Left hindlimb (tissue), 1 donor: ENCODE measurements at regions not wholly inside any gene's neighbourhood (a gene's known extent, or its start where the extent isn't known, plus 50 kb on each side); places are given as distances from the start of the nearest gene placed in this dataset.
"Not testable (repeated sequence)": the region's sequence is repeated elsewhere in the genome, so short reads cannot be mapped to it uniquely, and the experiment has no call there.

Experiments used
- DNase-seq: peaks from one replicate; pipeline ENCODE4 v3.0.0-alpha.2; 2018

DNA sequence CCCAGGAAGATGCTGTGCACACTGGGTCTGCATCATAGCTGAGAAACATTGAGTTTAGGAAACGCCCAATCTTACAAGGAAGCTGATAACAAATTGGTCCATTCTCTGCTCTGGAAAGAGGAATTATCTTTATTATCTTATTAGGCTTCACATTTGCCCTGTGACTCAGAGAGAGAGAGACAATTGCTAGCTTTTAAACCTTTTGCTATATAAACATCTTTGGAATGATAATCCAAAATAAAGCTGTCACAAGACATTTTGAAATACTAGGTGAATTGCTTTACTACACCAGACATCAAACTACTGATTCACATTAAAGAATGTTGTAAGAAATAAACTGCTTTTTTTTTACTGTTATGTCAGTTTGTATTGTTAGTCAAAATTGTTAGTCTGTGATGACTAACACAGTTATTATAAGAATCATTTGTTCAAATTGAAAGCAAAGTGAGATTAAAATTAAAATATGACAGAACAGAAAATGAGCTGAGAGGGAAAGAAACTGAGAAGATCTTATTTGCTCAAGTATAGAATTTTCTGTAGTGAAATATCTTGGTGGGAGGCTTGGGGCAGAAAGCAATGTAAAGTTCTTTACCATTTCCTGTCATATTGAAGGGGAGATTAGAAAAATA, 765.4 kb upstream of the PCDH10 start:
- DNase-seq, result no peak

DNA sequence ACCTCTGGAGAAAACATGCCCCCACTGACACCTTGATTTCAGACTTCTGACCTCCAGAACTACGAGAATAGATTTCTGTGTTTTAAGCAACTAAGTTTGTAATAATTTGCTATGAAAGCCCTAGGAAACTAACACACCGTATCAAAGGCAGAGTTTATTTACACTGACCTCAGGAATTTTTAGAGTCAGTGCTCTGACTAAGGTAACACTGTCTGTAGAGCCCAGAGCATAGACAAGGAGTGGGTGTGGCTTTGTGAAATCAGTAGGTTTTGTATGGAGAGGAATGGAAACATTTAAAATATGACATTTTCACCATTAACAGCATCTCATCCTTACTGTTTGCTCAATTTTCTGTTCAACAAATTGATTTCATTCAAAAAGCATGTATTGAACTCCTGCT, 764.4 kb upstream of the PCDH10 start:
- no peak for DNase-seq

DNA sequence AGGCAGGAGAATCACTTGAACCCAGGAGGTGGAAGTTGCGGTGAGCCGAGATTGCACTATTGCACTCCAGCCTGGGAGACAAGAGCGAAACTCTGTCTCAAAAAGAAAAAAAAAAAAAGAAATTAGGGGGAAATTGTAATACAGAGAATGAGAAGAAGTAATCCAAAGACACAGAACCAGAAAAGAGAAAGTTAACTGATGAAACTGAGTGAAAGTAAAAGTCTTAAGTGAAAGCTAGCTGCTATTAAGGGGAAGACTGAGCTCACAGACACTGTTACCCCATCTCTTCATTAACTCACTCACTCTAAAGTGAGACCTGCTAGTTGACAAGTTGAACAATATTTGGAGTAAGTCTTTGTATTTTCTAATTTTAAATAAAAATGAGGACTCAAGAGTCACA, 763.0 kb upstream of the PCDH10 start:
- DNase-seq, result no peak

DNA sequence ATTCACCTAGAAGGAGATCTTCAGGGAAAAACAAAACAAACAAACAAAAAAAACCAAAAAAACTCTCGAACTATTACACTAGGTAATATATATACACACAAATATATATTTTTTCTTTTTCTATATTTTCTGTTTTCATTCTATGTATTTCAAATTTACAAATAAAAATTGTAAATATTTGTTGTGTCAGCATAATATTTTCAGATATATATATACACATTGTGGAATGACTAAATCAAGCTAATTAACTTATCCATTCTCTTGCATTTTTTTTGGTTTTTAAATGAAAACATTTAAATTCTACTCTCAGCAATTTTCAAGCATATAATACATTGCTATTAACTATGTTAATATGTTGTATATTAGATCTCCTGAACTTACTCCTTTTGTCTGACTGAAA, 762.0 kb upstream of the PCDH10 start:
- no peak for DNase-seq

DNA sequence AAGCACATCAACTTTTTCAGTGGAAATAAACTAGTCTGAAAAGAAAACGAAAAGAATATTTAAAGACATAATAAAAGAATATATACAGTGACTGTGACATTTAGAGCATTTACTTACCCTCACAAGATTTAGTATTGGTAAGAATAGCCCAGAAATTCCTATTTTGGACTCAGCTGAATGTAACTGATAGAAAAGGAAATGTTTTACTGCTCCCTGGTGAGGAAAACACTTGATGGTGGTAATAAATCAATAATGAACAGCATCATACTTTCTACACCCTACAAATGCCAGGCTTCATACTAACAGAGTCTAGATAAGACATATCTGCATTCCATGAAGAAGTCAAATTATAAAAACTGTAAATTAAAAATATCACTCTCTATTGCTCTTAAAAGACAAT, 753.5 kb upstream of the PCDH10 start:
- DNase-seq, result no peak

DNA sequence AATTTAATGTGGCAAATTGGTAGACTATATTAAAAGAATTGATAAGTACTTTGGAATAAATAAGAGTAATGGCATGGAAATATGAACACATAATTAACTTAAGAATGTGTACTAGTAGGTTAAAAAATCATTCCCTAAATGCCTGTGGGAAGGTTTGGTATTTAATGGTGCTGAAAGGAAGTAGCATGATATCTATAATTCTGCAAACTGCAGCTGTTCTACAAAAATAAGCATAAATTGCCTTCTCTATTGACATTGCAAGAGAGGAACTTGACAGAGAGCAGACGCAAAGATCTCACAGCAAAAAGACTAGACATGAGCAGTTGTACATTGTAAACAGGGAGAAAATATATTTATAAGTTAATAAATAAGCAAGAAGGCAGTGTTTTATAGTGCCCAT, 752.5 kb upstream of the PCDH10 start:
- DNase-seq, result no peak

DNA sequence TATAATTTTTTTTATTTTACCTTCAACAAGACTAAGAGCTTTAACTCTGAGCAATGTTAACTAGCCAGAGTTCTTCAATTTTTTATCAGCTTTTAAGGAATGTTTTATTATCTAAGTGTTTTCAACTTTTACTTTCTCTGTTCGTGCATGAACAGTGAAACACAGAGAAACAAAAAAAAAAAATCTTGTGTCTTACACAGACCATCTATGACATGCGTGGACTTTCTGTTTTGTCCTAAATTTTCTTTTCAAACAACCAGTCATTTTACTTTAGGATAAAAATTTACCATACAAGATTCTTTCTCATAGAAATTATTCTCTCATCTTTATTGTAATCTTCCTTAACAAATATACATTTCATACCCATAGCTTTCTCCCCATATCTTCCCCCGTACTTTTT, 731.9 kb upstream of the PCDH10 start:
- DNase-seq, result no peak

DNA sequence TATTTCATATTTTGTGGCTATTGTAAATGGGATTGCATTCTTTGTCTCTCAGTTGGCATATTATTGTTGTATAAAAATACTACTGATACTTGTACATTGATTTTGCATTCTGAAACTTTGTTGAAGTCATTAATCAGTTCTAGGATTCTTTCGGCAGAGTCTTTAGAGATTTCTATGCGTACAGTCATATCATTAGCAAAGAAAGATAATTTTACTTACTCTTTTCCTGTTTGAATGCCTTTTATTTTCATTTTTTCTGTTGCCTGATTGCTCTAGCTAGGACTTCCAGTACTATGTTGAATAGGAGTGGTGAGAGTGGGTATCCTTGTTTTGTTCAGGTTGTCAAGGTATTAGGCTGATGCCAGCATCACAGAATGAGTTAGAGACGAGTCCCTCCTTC, 722.0 kb upstream of the PCDH10 start:
- no peak for DNase-seq

DNA sequence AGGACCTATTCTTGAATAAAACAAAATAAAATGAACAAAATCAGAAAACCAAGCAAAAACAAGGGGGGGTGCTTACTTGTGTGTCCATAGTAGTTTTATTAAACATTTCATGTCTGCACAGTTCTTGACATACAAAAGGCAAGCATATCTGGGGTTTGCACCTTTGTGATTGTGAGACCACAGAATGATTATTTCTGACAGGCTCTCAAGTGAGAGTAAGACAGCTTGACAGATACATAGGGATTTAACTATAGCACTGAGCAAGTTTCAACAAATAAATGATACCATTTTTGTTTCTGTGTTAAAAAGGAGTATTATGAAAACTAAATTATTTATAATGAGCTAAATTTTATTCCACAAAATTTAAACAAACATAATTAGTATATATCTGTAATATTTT, 712.0 kb upstream of the PCDH10 start:
- DNase-seq, result no peak

DNA sequence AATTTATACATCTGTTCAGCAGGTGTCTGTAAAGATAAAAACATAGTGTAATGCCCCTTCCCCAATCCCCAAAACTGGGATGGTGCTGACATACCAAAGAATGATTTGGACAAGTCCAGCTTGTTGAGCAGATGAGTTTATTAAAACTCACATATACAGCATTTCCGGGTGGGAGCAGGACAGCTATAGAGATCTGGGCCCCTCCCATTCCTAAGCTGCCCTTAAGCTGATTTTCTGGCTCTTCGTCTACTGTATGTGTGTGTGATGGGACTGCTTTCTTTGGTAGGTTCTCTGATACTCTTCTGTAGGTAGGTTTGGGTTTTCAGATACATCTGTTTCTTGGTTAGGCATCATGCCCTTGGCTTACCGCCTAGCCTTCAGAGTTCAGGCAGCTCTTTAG, 703.7 kb upstream of the PCDH10 start:
- DNase-seq, result no peak

DNA sequence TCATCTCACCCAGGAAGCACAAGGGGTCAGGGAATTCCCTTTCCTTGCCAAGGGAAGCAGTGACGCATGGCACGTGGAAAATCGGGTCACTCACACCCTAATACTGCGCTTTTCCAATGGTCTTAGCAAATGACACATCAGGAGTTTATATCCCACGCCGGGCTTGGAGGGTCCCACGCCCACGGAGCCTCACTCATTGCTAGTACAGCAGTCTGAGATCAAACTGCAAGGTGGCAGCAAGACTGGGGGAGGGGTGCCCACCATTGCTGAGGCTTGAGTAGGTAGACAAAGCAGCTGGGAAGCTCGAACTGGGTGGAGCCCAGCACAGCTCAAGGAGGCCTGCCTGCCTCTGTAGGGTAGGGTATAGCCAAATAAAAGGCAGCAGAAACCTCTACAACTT, 691.1 kb upstream of the PCDH10 start:
- not testable (repeated sequence) for DNase-seq

DNA sequence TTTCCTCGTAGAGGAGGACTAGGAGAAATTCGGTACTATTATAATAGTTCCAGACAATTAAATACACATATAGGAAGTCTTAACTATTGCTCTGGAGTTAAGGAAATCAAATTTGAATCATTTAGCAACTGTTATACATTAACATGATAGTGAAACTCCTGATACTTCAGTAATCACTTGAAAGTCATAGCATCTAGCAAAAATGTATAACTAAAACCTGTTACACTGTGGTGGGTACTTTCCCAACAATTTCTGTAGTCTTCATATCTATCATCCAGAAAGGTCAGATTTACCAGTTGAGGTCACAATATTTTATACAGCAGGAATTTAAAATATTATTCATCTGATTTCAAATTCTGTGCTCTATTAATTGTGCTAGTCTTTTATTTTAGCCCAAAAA, 669.6 kb upstream of the PCDH10 start:
- no peak for DNase-seq

DNA sequence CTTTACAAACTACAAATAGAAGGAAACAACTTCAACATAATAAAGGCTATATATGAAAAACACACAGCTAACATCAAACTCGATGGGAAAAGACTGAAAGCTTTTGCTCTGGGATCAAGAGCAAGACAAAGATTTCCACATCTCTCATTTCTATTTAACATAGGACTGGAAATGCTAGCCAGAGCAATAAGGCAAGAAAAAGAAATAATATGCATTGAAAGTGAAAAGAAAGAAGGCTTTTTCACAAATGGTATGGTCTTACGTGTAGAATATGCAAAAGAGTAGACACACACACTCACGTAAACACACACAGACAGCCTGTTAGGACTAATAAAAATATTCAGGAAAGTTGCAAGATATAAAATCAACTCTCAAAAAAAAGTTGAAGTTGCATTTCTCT, 660.5 kb upstream of the PCDH10 start:
- no peak for DNase-seq

DNA sequence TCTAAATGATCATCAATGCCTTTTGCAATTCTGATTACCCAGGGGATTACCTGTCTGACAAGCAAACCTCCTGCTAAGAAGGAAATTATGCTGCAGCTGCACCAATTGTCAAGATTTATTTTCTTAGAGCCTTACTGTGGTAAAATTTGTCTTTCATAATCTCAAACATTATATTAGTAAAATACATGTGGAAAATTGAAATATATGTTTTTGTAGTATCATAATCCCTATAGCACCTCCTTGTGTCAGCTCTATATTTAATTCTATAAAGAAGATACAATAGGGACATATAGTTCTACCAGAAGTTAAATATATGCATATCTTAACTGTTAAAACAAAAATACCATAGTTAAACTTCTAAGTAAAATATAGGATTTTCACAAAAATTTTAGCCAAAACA, 655.6 kb upstream of the PCDH10 start:
- DNase-seq, result no peak

DNA sequence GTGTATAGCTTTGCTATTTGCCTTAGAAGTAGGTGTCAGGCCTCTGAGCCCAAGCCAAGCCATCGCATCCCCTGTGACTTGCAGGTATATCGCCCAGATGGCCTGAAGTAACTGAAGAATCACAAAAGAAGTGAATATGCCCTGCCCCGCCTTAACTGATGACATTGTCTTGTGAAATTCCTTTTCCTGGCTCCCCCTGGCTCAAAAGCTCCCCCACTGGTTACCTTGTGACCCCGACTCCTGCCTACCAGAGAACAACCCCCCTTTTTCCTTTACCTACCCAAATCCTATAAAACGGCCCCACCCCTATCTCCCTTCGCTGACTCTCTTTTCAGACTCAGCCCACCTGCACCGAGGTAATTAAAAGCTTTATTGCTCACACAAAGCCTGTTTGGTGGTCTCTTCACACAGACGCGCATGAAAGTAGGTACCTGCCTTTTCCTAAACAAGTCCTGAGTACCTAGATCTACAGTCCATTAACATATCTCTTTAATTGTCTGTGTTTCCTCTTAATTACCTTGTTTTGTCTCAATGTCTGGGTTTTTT, 653.8 kb upstream of the PCDH10 start:
- DNase-seq, result not testable (repeated sequence)

DNA sequence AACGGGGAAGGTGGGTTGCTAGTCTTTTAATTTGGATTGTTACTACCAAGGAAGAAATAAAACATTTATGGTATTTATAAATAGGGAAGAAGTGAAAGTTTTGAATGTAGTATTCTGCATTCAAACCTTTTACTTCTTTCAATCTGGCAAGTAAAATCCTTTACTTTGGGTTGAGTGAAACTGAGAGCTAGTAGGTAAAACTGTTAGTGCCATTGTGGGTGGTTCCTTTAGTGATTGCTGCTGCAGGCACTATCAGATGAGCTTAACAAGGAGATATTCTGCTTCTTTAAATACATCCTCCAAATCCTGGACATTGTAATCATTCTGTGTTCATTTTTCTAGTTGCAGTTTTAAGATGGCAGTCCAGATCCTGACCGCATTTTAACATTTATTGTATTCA, 650.9 kb upstream of the PCDH10 start:
- DNase-seq, result no peak

DNA sequence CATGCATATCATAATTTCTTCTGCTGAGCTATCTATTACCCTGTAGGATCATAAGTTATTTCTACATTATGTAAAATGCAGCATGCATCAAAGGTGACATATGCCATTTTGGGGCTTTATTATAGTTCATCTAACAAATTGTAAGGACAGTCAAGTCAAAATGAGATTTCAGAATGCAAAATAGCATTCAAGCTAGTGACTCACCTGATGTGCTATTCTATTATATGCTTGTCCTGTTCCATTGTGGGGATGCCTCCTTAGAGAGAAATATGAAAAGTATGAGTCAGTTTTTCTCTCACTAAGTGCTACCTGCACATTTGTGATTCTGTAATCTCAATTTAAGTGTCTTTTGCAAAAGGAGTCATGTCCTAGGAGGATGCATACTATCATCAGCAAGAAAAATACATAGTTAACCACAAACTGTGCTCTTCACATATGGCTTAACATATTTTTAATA, 647.0 kb upstream of the PCDH10 start:
- no peak for DNase-seq

DNA sequence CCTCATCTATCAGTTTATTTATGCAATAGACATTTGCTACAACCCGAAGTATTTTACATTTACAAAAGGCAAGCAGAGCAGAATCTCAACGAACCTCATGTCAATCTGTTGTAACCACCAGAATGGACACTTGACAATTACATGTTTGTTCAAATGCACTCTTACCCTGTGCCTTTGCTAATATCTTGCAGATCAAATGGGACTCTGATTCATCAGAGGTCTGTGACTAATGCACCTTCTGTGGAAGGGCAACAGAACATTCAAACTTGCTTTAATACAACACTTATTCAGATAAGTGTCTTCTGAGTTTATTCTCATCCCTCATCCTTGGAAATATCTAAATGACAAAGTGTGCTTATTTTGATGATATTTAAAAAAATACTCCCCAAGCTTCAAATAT, 644.7 kb upstream of the PCDH10 start:
- no peak for DNase-seq

DNA sequence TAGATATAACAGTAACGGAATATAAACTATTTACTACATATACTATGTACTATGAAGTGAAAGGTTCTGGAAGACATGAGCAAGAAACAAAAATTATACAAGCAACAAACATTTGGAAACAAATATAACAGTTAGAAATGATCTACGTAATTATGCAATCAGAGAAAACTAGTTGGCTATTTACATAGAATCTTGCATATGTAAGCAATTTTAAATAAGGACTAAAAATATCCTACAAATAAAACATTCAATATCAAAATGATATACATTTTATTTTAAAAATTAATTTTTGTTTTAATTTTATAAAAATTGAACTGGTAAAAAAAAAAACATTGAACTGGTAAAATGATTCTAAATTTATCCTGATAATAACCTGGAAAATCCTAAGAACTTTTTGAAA, 642.5 kb upstream of the PCDH10 start:
- no peak for DNase-seq

DNA sequence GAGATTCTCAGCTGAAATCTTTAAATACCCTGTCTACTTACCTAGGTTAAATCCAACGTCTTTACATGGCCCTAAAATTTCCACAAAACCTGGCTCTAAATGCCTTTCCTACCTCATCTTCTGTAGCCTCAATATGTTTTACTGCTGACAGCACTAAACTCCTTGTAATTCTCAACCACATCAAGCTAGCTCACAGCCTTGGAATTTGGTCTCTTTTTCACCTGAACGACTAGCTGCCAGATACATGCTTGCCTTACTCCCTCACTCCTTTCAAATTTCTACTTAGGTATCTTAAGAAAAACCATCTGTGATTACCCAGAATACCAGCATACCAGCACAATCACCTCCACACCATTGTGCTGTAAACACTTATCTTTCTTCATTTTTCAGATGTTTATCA, 635.6 kb upstream of the PCDH10 start:
- DNase-seq, result no peak

DNA sequence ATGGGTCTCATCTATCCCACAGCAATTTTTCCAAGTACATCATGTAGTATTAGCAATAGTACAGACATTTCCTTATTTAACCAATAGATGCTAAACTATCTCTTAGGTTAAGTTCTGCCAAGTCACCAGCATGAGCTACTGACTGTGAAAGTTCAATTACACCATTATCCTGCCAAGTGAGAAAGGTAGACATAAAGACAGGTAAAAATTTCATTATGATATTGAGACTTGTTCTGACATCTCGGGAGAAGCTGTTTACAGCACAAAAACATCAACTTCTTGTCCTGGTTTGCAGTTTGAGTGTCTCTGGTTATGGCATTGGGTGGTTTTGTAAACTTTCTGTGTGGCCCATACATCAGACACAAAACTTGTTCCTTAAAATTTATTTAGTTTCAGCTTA, 622.4 kb upstream of the PCDH10 start:
- no peak for DNase-seq

DNA sequence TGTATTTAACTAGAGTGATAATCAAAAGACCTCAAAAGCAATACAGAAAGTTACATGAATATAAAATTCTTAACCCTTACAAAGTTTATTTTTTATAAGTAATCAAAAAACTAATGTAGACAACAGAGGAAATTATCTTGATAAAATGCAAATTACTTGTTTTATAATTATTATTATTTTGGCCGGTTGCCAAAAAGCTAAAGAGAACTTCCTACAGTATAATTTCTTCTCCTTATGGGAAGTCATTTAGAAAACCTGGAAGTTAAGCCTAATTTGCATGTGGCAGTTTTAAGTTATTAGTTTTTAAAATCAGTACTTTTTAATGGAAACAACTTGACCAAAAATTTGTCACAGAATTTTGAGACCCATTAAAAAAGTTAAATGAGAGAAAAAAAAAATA, 621.3 kb upstream of the PCDH10 start:
- no peak for DNase-seq

DNA sequence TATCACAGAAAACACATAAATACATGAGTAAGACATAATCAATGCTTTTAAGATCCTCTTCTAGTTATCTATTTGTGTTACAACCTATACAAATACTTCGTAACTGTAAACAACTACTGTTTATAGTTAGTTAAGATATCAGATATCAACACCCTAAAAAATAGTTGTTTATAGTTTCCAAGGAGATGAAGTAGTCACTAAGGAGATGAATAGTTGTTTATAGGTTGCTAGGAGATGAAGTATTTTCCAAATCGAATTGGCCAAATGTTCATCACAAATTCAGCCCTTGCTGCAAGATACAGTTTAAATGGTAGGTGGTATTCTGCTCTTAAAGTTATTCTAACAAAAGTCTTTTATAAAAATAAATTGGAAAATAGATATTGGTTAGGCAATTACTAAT, 618.2 kb upstream of the PCDH10 start:
- no peak for DNase-seq

DNA sequence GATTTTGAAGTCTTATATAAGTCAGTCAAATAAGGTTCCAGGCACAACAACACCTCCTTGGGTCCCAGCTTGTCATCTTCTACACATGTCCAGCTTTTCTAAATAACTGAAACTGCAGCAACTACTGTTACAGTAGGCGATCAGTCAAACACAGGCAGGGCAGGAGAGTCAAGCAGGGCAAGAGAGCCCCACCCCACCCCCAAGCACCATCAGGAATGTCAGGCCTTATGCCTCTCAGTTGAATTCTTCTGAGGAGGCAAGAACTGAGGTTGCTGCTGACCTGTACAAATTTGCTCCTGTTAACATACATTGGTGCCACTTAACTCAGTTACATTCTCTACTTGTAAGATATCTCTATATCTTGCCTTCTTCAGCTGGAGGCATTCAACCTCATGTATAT, 608.8 kb upstream of the PCDH10 start:
- no peak for DNase-seq

DNA sequence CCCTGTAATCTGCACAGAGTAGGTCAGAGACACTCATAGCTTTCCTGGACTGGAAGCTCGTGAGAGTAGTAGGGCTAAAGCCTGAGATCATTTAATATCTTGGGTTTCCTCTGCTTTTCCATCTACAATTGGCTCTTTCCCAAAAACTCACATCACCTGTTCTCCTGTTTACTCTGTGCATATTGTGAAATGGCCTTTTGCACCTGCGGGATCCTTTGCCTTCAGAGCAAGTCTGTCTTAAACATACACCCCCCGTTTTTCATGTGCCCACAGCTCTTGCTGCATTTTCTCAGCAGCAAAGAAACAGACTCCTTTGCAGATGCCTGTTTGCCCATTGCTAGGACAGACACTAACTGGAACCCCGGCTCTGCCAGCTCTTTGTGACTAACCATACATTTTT, 608.3 kb upstream of the PCDH10 start:
- no peak for DNase-seq

DNA sequence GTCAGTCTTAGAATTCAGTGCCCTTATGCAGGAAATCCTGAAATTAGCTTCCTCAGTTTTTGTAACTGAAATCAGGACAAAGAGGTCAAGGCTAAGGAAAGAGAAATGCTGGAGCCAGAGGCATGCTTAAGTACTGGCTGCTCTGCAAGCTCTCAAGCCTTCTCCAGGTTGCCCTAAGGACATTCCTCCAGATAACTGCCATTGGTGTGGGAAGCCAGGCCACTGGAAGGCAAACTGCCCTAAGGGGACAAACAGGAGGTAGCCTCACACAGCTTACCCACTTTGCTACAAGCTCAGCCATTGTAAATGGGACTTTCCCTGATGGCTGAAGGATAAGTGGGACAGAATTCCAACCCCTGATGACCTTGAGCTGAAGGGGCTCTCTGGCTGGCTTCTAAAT, 606.9 kb upstream of the PCDH10 start:
- DNase-seq, result no peak
